HG02885 (cell line): ENCODE measurements at regions not wholly inside any gene's neighbourhood (a gene's known extent, or its start where the extent isn't known, plus 50 kb on each side); places are given as distances from the start of the nearest gene placed in this dataset.

Source experiments
- ATAC-seq: cut with Tn5 transposase; IDR thresholded peaks from one replicate; pipeline ENCODE4 v1.9.1; 2021; ENCODE audit warnings: mild to moderate bottlenecking; ENCODE audit not compliant: unreplicated experiment, poor library complexity

- no peak for ATAC-seq
These were observed 774.5 kb upstream of the RBFOX1 start for GRCh38 chr16:6558126-6558525.

- no peak for ATAC-seq
These were observed 775.2 kb upstream of the RBFOX1 start for GRCh38 chr16:6557353-6558023.

GRCh38 chr16:6549415-6549814 lies 783.2 kb upstream of the RBFOX1 start:
- ATAC-seq = no peak

- no peak for ATAC-seq
These were observed 784.1 kb upstream of the RBFOX1 start for GRCh38 chr16:6548507-6548906.

- no peak for ATAC-seq
These were observed 785.5 kb upstream of the RBFOX1 start for GRCh38 chr16:6547131-6547530.

- ATAC-seq = no peak
These were observed 787.3 kb upstream of the RBFOX1 start for GRCh38 chr16:6545329-6545728.

- no peak for ATAC-seq
These were observed 791.4 kb upstream of the RBFOX1 start for GRCh38 chr16:6541267-6541666.

GRCh38 chr16:6536411-6536810 lies 796.2 kb upstream of the RBFOX1 start:
- no peak for ATAC-seq

GRCh38 chr16:6531067-6531466 lies 801.6 kb upstream of the RBFOX1 start:
- ATAC-seq = no peak

- ATAC-seq = no peak
These were observed 804.4 kb upstream of the RBFOX1 start for GRCh38 chr16:6528217-6528616.

- no peak for ATAC-seq
These were observed 805.0 kb upstream of the RBFOX1 start for GRCh38 chr16:6527646-6528045.

- no peak for ATAC-seq
These were observed 808.1 kb upstream of the RBFOX1 start for GRCh38 chr16:6524501-6524900.

- ATAC-seq = no peak
These were observed 815.5 kb upstream of the RBFOX1 start for GRCh38 chr16:6517020-6517720.

- no peak for ATAC-seq
These were observed 820.1 kb upstream of the RBFOX1 start for GRCh38 chr16:6512512-6512911.

- no peak for ATAC-seq
These were observed 822.4 kb upstream of the RBFOX1 start for GRCh38 chr16:6510261-6510660.

- ATAC-seq = no peak
These were observed 833.2 kb upstream of the RBFOX1 start for GRCh38 chr16:6499413-6499812.

- ATAC-seq = no peak
These were observed 833.8 kb upstream of the RBFOX1 start for GRCh38 chr16:6498858-6499257.

- ATAC-seq = no peak
These were observed 835.6 kb upstream of the RBFOX1 start for GRCh38 chr16:6496996-6497395.

GRCh38 chr16:6495486-6496210 lies 837.0 kb upstream of the RBFOX1 start:
- ATAC-seq = no peak

GRCh38 chr16:6494716-6495115 lies 837.9 kb upstream of the RBFOX1 start:
- no peak for ATAC-seq

GRCh38 chr16:6493555-6493954 lies 839.1 kb upstream of the RBFOX1 start:
- no peak for ATAC-seq
